Activated B cell treated with CpG ODN at 0.5 μM for 24 hours (primary cell): ENCODE measurements at regions not wholly inside any gene's neighbourhood (a gene's known extent, or its start where the extent isn't known, plus 50 kb on each side); places are given as distances from the start of the nearest gene placed in this dataset.

ENCODE experiments used
- ATAC-seq: fragments of 200-7000 bp; cut with Tn5 transposase; one replicate; pipeline ENCODE4 v1.10.0; 2021; ENCODE audit warnings: low read depth, mild to moderate bottlenecking, moderate library complexity
- CTCF ChIA-PET: fragments of 350-600 bp; sonication (Branson Sonifier 250); formaldehyde crosslinking; loops from one replicate; lab custom pipeline; 2021; ENCODE audit warnings: antibody characterized with exemption; lab: Charles Lee
- POLR2A ChIA-PET: fragments of 350-600 bp; sonication (Branson Sonifier 250); formaldehyde crosslinking; loops from one replicate; lab custom pipeline; 2021; ENCODE audit warnings: antibody characterized with exemption; lab: Charles Lee
- DNase-seq: peaks from one replicate; pipeline ENCODE4 v3.0.0; 2022
- H3K27ac Mint-ChIP-seq: one replicate; pipeline ENCODE4 v1.8.0; 2020; ENCODE audit warnings: mixed read lengths
- H3K27me3 Mint-ChIP-seq: one replicate; pipeline ENCODE4 v1.8.0; 2021; ENCODE audit warnings: mixed read lengths
- H3K36me3 Mint-ChIP-seq: one replicate; pipeline ENCODE4 v1.8.0; 2021; ENCODE audit warnings: low read depth, mixed read lengths
- H3K4me1 Mint-ChIP-seq: one replicate; pipeline ENCODE4 v1.8.0; 2021; ENCODE audit warnings: mixed read lengths
- H3K4me3 Mint-ChIP-seq: one replicate; pipeline ENCODE4 v1.8.0; 2020; ENCODE audit warnings: mild to moderate bottlenecking, mixed read lengths
- H3K9me3 Mint-ChIP-seq: one replicate; pipeline ENCODE4 v1.8.0; 2020; ENCODE audit warnings: mixed read lengths
- CTCF ChIP-seq: fragments of 200-600 bp; IDR thresholded peaks from one replicate; pipeline ENCODE4 v1.8.0; 2022; ENCODE audit warnings: antibody characterized with exemption, mild to moderate bottlenecking
- intact Hi-C: fragments of 100-400 bp; cut with micrococcal nuclease; formaldehyde crosslinking; loops from one replicate; pipeline ENCODE4 v1.15.1; 2024

- intact Hi-C loops = loop anchor here (5.0 kb wide), 3 partner anchors 57 to 862 kb away; no protein-coding TSS in a partner anchor
- no peaks in the 10 kb centered on the region for H3K36me3 Mint-ChIP-seq
- no peaks in the 10 kb centered on the region for H3K9me3 Mint-ChIP-seq
- ATAC-seq = no peak
- peaks cover 25% of the 10 kb centered on the region for H3K27me3 Mint-ChIP-seq
- POLR2A ChIA-PET = interaction anchor here (0.7 kb wide), 2 partner anchors 411 to 495 kb away, joined by 6 to 10 read pairs; partner anchors contain the start of gene CDYL
- no peak overlapping the region for H3K27ac Mint-ChIP-seq
- H3K4me3 Mint-ChIP-seq = no peak overlapping the region
- DNase-seq = no peak
- CTCF ChIA-PET = interaction anchor here (2.2 kb wide), 1 partner anchor 567 kb away, joined by 13 read pairs; no protein-coding TSS in a partner anchor
- H3K4me1 Mint-ChIP-seq = peaks cover 16% of the 10 kb centered on the region
- no peak for TF ChIP-seq CTCF
Measured at GRCh38 chr6:4280707-4281106, 145.3 kb upstream of the ECI2 start.

- ChIA-PET POLR2A (interaction anchor here (0.7 kb wide), 2 partner anchors 412 to 496 kb away, joined by 6 to 10 read pairs; partner anchors contain the start of gene CDYL), CTCF (no interaction called here)
- intact Hi-C loops = loop anchor here (5.0 kb wide), 3 partner anchors 57 to 862 kb away; no protein-coding TSS in a partner anchor
- no peak overlapping the region for H3K27ac Mint-ChIP-seq
- no peak for ATAC-seq
- DNase-seq = no peak
- H3K9me3 Mint-ChIP-seq = no peaks in the 10 kb centered on the region
- TF ChIP-seq CTCF = no peak
- peaks cover 16% of the 10 kb centered on the region for H3K4me1 Mint-ChIP-seq
- H3K4me3 Mint-ChIP-seq = no peak overlapping the region
- H3K27me3 Mint-ChIP-seq = peaks cover 22% of the 10 kb centered on the region
- no peaks in the 10 kb centered on the region for H3K36me3 Mint-ChIP-seq
Measured at GRCh38 chr6:4280031-4280430, 144.7 kb upstream of the ECI2 start.

- intact Hi-C loops = no loop called here
- no peak for DNase-seq
- Mint-ChIP-seq H3K4me1 (no peaks in the 10 kb centered on the region), H3K4me3 (no peak overlapping the region), H3K27ac (no peak overlapping the region), H3K27me3 (peaks cover 10% of the 10 kb centered on the region), H3K36me3 (no peaks in the 10 kb centered on the region), H3K9me3 (no peaks in the 10 kb centered on the region)
- ChIA-PET POLR2A (no interaction called here), CTCF (no interaction called here)
- TF ChIP-seq CTCF = no peak
- ATAC-seq = no peak
Measured at GRCh38 chr6:4274382-4275082, 139.2 kb upstream of the ECI2 start.

- ChIA-PET CTCF (interaction anchor here (0.6 kb wide), 1 partner anchor 576 kb away, joined by 3 read pairs; no protein-coding TSS in a partner anchor), POLR2A (no interaction called here)
- no peaks in the 10 kb centered on the region for H3K9me3 Mint-ChIP-seq
- no peak overlapping the region for H3K4me3 Mint-ChIP-seq
- TF ChIP-seq CTCF = no peak
- no peaks in the 10 kb centered on the region for H3K36me3 Mint-ChIP-seq
- intact Hi-C loops = no loop called here
- H3K4me1 Mint-ChIP-seq = no peaks in the 10 kb centered on the region
- ATAC-seq (no peak), DNase-seq (no peak)
- H3K27ac Mint-ChIP-seq = no peak overlapping the region
- peaks cover 10% of the 10 kb centered on the region for H3K27me3 Mint-ChIP-seq
Measured at GRCh38 chr6:4272996-4273395, 137.6 kb upstream of the ECI2 start.

GRCh38 chr6:4271761-4272470 is 136.5 kb upstream of the ECI2 start:
- ChIA-PET CTCF (no interaction called here), POLR2A (no interaction called here)
- no peaks in the 10 kb centered on the region for H3K4me1 Mint-ChIP-seq
- intact Hi-C loops = no loop called here
- DNase-seq = no peak
- no peak overlapping the region for H3K27ac Mint-ChIP-seq
- ATAC-seq = no peak
- no peaks in the 10 kb centered on the region for H3K9me3 Mint-ChIP-seq
- H3K36me3 Mint-ChIP-seq = no peaks in the 10 kb centered on the region
- H3K27me3 Mint-ChIP-seq = peaks cover 9% of the 10 kb centered on the region
- no peak overlapping the region for H3K4me3 Mint-ChIP-seq
- no peak for TF ChIP-seq CTCF
